ENCODE measurements at regions not wholly inside any gene's neighbourhood (a gene's known extent, or its start where the extent isn't known, plus 50 kb on each side); places are given as distances from the start of the nearest gene placed in this dataset.

GRCh38 chr3:44048196-44048924, 193.3 kb upstream of the TOPAZ1 start:
- no peak overlapping the region for H3K14ac ChIP-seq (ENCODE audit: insufficient read depth, low read length)
- H4K20me1 ChIP-seq (ENCODE audit: control insufficient read depth, insufficient read depth, insufficient read length): no peaks in the 10 kb centered on the region
- no peak overlapping the region for H3K9ac ChIP-seq (ENCODE audit: extremely low read depth, insufficient read length, low read length)
- H3K79me2 ChIP-seq (ENCODE audit: insufficient read depth, low read length): no peaks in the 10 kb centered on the region
- H3K79me1 ChIP-seq (ENCODE audit: insufficient read depth, low read depth, low read length, poor library complexity, severe bottlenecking): no peaks in the 10 kb centered on the region
- H3K9me3 ChIP-seq (ENCODE audit: control insufficient read depth, low read depth, low read length): no peaks in the 10 kb centered on the region
- Mint-ChIP-seq H3K27me3 (ENCODE audit: low read depth) (no peaks in the 10 kb centered on the region; the same call in none of the 2 replicates), H3K36me3 (ENCODE audit: insufficient read depth in 1 of 3, low read depth in 3 of 3) (0 out of 7 replicates have a peak, but pooled peaks cover 0 to 2% (median 0%) of the 10 kb centered on the region in 3 experiments), H3K4me1 (peaks cover 19% of the 10 kb centered on the region in 2 experiments), H3K27ac (peak overlapping the region in 1 of 3 experiments; percentile 55; a peak in 1 of 7 replicates), H3K4me3 (no peak overlapping the region), H3K9me3 (no peaks in the 10 kb centered on the region)
- H2AK5ac ChIP-seq (ENCODE audit: insufficient read length, low read length): no peak overlapping the region
- H3K4ac ChIP-seq (ENCODE audit: low read depth, low read length): no peak overlapping the region
- H2BK5ac ChIP-seq (ENCODE audit: insufficient read length, low read length): no peak overlapping the region
- H3K27ac ChIP-seq (ENCODE audit: insufficient read length, low read depth, low read length): no peak overlapping the region
- no peaks in the 10 kb centered on the region for H3K23me2 ChIP-seq (ENCODE audit: insufficient read length, low read depth, low read length, poor library complexity, severe bottlenecking)
- H2BK120ac ChIP-seq (ENCODE audit: low read depth, low read length, poor library complexity, severe bottlenecking): no peak overlapping the region
- DNase-seq: no peak
- H3K56ac ChIP-seq (ENCODE audit: insufficient read length, low read depth, low read length): no peak overlapping the region
- no peak overlapping the region for H2BK20ac ChIP-seq (ENCODE audit: low read depth, low read length, poor library complexity, severe bottlenecking)
- H4K91ac ChIP-seq (ENCODE audit: insufficient read length, low read depth, low read length): no peak overlapping the region
- no peak for TF ChIP-seq CTCF (conservative IDR thresholded peaks at IDR 0.05)
- H4K5ac ChIP-seq (ENCODE audit: insufficient read length, low read depth, low read length): no peak overlapping the region
- no peak overlapping the region for H3K4me2 ChIP-seq (ENCODE audit: insufficient read depth, insufficient read length, low read length)
- no peak overlapping the region for H2BK15ac ChIP-seq (ENCODE audit: low read depth, low read length)
- no peak overlapping the region for H2BK12ac ChIP-seq (ENCODE audit: insufficient read length, low read depth, low read length)
- H3K18ac ChIP-seq (ENCODE audit: insufficient read length, low read depth, low read length): no peak overlapping the region
- no peaks in the 10 kb centered on the region for H3K27me3 ChIP-seq (ENCODE audit: insufficient read depth, low read length)
- H4K8ac ChIP-seq (replicated peaks; ENCODE audit: insufficient read length, low read depth, low read length): no peak overlapping the region
- no peak overlapping the region for H2AFZ ChIP-seq (ENCODE audit: low read length)
- H3K23ac ChIP-seq (ENCODE audit: insufficient read length, low read depth, low read length): no peak overlapping the region
- H3K4me1 ChIP-seq (ENCODE audit: insufficient read depth, low read length): peaks cover 6% of the 10 kb centered on the region; the same call in 1 of the 2 replicates
- no peak overlapping the region for H3T11ph ChIP-seq (ENCODE audit: low read length)
- no CpG with 5 or more reads among the region's 3 CpGs for WGBS (ENCODE audit: extremely low coverage, insufficient read length, low lambda C conversion rate)

Measured in H9 (cell line).